Calu3 (cell line): ENCODE measurements at regions not wholly inside any gene's neighbourhood (a gene's known extent, or its start where the extent isn't known, plus 50 kb on each side); places are given as distances from the start of the nearest gene placed in this dataset.

Experiments
- BruUV-seq: library from RNA; stranded (reverse); fragments of 400-500 nt; replicated peaks from 2 replicates; lab custom pipeline; 2021; lab: Mats Ljungman, UMichigan
- CTCF ChIA-PET: fragments of 300-600 bp; sonication (Branson Sonifier 250); formaldehyde crosslinking; loops from one replicate; lab custom pipeline; 2022; ENCODE audit warnings: antibody characterized with exemption; lab: Charles Lee
- DNase-seq: peaks from one replicate; pipeline ENCODE4 v3.0.0; 2022
- H3K27ac Mint-ChIP-seq: one replicate; pipeline ENCODE4 v1.8.0; 2022; ENCODE audit warnings: mixed read lengths; ENCODE audit not compliant: unreplicated experiment
- H3K27me3 Mint-ChIP-seq: one replicate; pipeline ENCODE4 v1.8.0; 2022; ENCODE audit warnings: mixed read lengths; ENCODE audit not compliant: unreplicated experiment
- H3K36me3 Mint-ChIP-seq: one replicate; pipeline ENCODE4 v1.8.0; 2022; ENCODE audit warnings: mild to moderate bottlenecking, moderate library complexity, mixed read lengths; ENCODE audit not compliant: insufficient read depth, unreplicated experiment
- H3K4me1 Mint-ChIP-seq: one replicate; pipeline ENCODE4 v1.8.0; 2022; ENCODE audit warnings: mild to moderate bottlenecking, low read depth, mixed read lengths; ENCODE audit not compliant: unreplicated experiment
- H3K4me3 Mint-ChIP-seq: one replicate; pipeline ENCODE4 v1.8.0; 2022; ENCODE audit warnings: mild to moderate bottlenecking, low read depth, moderate library complexity, mixed read lengths; ENCODE audit not compliant: unreplicated experiment
- H3K9me3 Mint-ChIP-seq: one replicate; pipeline ENCODE4 v1.8.0; 2022; ENCODE audit warnings: low read depth, mixed read lengths; ENCODE audit not compliant: unreplicated experiment
- intact Hi-C: fragments of 100-400 bp; cut with micrococcal nuclease; formaldehyde crosslinking; loops from one replicate; pipeline ENCODE4 v1.10.0; 2022; ENCODE audit not compliant: unreplicated experiment
- TF ChIP-seq, protein P1 (sequence below): fragments of 200-600 bp; IDR thresholded peaks from one replicate; pipeline ENCODE4 v1.8.0; 2022; ENCODE audit warnings: antibody characterized with exemption; ENCODE audit not compliant: unreplicated experiment

DNA sequence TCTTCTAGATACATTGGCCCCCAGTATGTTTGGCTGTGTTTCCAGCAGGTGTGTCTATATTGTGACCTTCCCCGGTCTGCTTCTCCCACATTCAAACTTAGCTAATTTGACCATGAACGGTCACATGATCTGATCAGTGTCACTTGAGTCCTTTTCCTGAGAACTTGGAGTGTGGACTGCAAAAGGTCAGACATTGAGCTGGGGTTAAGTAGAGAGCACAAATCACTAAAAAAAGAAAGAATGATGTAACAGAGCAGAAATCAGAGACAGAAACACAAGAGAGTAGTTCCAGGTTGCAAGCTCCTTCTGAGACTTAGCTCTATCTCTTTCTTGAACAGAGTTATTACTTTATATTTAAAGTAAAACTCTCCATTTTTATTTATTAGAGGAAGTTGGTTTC lies 733.9 kb downstream of the CBLN4 start:
- no TSS peak for BruUV-seq
- no peak for DNase-seq
- intact Hi-C loops = no loop called here
- Mint-ChIP-seq H3K4me3 (no peak overlapping the region), H3K4me1 (no peaks in the 10 kb centered on the region), H3K9me3 (peaks cover 27% of the 10 kb centered on the region), H3K27ac (no peak overlapping the region), H3K27me3 (no peaks in the 10 kb centered on the region), H3K36me3 (no peaks in the 10 kb centered on the region)
- CTCF ChIA-PET = no interaction called here
- TF ChIP-seq, protein P1, sequence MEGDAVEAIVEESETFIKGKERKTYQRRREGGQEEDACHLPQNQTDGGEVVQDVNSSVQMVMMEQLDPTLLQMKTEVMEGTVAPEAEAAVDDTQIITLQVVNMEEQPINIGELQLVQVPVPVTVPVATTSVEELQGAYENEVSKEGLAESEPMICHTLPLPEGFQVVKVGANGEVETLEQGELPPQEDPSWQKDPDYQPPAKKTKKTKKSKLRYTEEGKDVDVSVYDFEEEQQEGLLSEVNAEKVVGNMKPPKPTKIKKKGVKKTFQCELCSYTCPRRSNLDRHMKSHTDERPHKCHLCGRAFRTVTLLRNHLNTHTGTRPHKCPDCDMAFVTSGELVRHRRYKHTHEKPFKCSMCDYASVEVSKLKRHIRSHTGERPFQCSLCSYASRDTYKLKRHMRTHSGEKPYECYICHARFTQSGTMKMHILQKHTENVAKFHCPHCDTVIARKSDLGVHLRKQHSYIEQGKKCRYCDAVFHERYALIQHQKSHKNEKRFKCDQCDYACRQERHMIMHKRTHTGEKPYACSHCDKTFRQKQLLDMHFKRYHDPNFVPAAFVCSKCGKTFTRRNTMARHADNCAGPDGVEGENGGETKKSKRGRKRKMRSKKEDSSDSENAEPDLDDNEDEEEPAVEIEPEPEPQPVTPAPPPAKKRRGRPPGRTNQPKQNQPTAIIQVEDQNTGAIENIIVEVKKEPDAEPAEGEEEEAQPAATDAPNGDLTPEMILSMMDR = no peak

DNA sequence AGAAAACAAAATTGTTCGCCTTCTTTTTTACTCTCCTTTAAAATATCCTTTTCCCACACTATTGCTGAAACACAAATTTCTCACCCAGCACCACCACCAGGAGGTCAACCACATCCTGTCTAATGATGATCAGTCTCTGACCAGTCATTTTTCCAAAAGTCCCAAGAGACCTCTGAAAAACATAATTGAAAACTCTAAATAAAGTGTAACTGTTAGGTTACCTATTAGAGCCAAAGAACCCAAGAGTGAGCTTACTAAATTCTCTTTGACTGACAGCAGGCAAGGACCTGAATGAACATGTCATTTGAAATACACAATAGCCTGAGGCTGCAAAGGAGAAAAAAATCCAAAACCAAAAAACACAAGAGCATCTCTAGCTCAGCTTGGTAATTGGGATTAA lies 735.4 kb downstream of the CBLN4 start:
- no peaks in the 10 kb centered on the region for H3K27me3 Mint-ChIP-seq
- H3K4me3 Mint-ChIP-seq = no peak overlapping the region
- H3K27ac Mint-ChIP-seq = no peak overlapping the region
- CTCF ChIA-PET = interaction anchor here (0.6 to 0.8 kb wide), 2 partner anchors 645 to 960 kb away, joined by 3 to 5 read pairs; no protein-coding TSS in a partner anchor
- DNase-seq = no peak
- intact Hi-C loops = no loop called here
- TF ChIP-seq, protein P1 = no peak
- H3K4me1 Mint-ChIP-seq = no peaks in the 10 kb centered on the region
- no TSS peak for BruUV-seq
- peaks cover 29% of the 10 kb centered on the region for H3K9me3 Mint-ChIP-seq
- H3K36me3 Mint-ChIP-seq = no peaks in the 10 kb centered on the region

DNA sequence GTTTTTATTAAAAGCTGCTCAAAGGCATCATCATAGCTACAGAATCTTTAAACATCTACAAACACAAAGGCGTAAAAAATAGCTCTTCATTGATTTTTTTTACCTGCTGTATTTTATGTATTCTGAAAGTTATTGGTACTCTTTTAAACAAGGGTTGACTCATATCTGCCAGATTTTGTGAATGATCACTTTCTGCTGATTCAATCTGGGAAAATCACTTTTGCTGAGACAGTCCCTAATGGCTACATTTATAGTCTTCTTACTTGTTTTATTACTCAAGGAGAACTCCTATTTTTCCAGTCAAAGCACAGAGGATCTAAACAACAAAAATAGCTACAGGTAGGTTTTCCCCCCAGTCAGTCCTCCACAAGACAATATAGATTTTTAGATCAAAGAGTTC lies 739.0 kb downstream of the CBLN4 start:
- intact Hi-C loops = no loop called here
- Mint-ChIP-seq H3K9me3 (peaks cover 27% of the 10 kb centered on the region), H3K27me3 (no peaks in the 10 kb centered on the region), H3K36me3 (no peaks in the 10 kb centered on the region), H3K4me3 (no peak overlapping the region), H3K4me1 (no peaks in the 10 kb centered on the region), H3K27ac (no peak overlapping the region)
- TF ChIP-seq, protein P1 = no peak
- CTCF ChIA-PET = no interaction called here
- no TSS peak for BruUV-seq
- DNase-seq = no peak

DNA sequence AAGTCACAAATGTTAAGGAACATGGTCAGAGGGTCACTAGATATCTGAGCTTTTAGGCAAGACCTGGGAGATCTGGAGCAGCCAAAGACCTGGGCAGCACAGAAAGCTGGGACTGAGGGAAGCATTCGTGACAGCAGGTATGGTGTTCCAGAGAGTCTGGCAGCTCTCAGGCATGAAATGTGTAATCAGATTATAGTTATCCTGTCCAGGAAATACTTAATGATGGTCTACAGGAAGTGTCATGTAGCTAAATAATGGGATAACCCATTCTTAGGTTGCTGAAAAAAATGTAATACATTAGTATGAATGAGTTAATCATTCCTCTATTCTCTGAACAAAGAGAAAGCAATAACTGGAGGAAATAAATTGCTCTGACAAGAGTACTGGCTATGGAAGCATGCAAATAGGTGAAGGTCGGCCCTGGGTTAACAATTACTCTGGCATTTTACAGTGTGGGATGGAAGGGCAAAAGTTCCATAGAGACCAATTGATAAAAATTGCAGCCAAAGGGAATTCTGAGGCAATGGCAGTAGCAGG lies 740.5 kb downstream of the CBLN4 start:
- Mint-ChIP-seq H3K4me3 (no peak overlapping the region), H3K27me3 (no peaks in the 10 kb centered on the region), H3K4me1 (no peaks in the 10 kb centered on the region), H3K36me3 (no peaks in the 10 kb centered on the region), H3K9me3 (peaks cover 23% of the 10 kb centered on the region), H3K27ac (no peak overlapping the region)
- no TSS peak for BruUV-seq
- no peak for DNase-seq
- intact Hi-C loops = no loop called here
- CTCF ChIA-PET = no interaction called here
- TF ChIP-seq, protein P1 = no peak
